ENCODE measurements at regions not wholly inside any gene's neighbourhood (a gene's known extent, or its start where the extent isn't known, plus 50 kb on each side); places are given as distances from the start of the nearest gene placed in this dataset.

- TF ChIP-seq, protein P1, sequence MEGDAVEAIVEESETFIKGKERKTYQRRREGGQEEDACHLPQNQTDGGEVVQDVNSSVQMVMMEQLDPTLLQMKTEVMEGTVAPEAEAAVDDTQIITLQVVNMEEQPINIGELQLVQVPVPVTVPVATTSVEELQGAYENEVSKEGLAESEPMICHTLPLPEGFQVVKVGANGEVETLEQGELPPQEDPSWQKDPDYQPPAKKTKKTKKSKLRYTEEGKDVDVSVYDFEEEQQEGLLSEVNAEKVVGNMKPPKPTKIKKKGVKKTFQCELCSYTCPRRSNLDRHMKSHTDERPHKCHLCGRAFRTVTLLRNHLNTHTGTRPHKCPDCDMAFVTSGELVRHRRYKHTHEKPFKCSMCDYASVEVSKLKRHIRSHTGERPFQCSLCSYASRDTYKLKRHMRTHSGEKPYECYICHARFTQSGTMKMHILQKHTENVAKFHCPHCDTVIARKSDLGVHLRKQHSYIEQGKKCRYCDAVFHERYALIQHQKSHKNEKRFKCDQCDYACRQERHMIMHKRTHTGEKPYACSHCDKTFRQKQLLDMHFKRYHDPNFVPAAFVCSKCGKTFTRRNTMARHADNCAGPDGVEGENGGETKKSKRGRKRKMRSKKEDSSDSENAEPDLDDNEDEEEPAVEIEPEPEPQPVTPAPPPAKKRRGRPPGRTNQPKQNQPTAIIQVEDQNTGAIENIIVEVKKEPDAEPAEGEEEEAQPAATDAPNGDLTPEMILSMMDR (IDR thresholded peaks at IDR 0.05; ENCODE audit: low read depth, low read length): no peak
- DNase-seq (ENCODE audit: extremely low read depth, low read depth): no peak
Measured at GRCh38 chr9:11204521-11204920, 591.7 kb upstream of the PTPRD start.

DNA sequence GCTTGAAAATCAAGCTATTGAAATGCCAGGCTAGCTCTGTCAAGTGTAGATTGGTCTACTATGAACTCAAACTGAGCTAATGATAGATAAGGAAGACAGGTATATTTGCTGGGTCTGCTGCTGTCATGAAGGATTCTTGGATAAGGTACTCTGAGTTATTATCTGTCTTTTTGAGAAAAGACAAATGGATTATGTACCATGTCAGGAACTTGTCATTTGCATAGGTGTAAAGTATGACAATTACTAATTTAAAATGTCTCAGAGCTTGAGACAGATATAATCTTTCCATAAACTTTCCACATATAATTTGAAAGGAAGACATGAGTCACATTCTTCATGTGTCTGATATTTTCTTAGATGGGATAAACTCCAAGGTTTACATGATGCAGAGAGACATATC is 594.1 kb upstream of the PTPRD start:
- no peak for DNase-seq (ENCODE audit: extremely low read depth, low read depth)
- TF ChIP-seq, protein P1 (IDR thresholded peaks at IDR 0.05; ENCODE audit: low read depth, low read length): no peak

GRCh38 chr9:11233696-11234095 is 620.9 kb upstream of the PTPRD start:
- TF ChIP-seq, protein P1 (IDR thresholded peaks at IDR 0.05; ENCODE audit: low read depth, low read length): no peak
- no peak for DNase-seq (ENCODE audit: extremely low read depth, low read depth)

DNA sequence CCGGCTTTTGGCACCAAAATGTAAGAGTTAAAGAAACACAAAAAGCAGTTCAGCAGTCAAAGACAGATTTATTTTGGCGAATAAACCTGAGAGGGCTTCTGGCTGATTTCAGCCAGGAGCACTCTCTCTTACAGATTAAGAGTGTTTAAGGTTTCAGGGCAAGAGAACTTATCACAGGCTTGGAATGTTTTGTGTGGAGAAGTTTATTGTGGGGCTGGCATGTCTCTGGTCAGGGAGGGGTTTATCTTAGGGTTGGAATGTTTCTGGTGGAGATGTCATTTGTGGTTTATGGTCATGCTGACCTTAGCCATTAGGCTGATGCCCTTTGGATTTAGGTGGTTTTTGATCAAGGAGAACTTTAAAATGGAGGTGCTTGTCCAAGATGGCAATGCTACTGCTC is 622.3 kb upstream of the PTPRD start:
- DNase-seq (ENCODE audit: extremely low read depth, low read depth): no peak
- TF ChIP-seq, protein P1 (IDR thresholded peaks at IDR 0.05; ENCODE audit: low read depth, low read length): no peak

DNA sequence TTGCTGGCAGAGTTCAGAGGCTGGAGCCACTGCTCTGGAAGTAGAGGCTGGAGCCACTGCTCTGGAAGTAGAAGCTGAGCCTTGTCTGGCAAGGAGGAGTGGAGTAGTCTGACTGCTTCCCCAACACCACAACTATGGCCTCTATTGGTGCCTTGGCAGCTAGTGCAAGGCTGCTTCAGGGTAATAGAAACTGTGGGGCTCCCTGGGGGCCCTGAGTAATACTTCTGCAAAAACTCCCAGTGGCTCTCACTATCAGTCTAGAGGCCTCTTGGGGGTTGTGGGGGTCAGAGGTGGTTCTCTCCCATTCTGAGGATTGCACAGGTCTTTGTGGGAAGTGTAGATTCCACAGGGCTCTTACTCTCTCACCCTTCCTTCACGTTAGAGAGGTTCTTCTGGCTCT is 629.0 kb upstream of the PTPRD start:
- no peak for DNase-seq (ENCODE audit: extremely low read depth, low read depth)
- TF ChIP-seq, protein P1 (IDR thresholded peaks at IDR 0.05; ENCODE audit: low read depth, low read length): no peak

GRCh38 chr9:11257992-11258391 is 645.2 kb upstream of the PTPRD start:
- TF ChIP-seq, protein P1 (IDR thresholded peaks at IDR 0.05; ENCODE audit: low read depth, low read length): no peak
- DNase-seq (ENCODE audit: extremely low read depth, low read depth): no peak

DNA sequence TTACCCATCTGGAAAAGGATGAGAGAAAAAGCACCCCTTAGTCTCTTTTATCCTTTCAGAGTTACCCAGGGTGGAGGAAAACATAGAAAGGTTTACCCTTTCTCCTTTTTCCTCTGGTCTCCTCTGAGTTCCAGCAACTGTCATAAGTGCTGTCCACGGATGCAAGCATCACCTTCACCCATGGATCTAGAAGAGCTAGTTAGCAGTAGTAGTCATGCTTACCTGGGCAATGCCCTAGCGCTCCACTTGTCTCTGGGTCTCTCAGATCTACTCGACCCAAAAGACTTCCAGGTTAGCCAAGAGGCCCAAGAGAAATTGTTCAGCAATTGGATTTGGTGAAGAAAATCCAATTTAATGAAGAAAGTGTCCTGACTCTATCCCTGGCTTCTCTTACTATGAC is 656.2 kb upstream of the PTPRD start:
- TF ChIP-seq, protein P1 (IDR thresholded peaks at IDR 0.05; ENCODE audit: low read depth, low read length): no peak
- DNase-seq (ENCODE audit: extremely low read depth, low read depth): no peak

All from AG09319 (cell line).